GM19438 (cell line): ENCODE measurements at regions not wholly inside any gene's neighbourhood (a gene's known extent, or its start where the extent isn't known, plus 50 kb on each side); places are given as distances from the start of the nearest gene placed in this dataset.
"Not testable (repeated sequence)": the region's sequence is repeated elsewhere in the genome, so short reads cannot be mapped to it uniquely, and the experiment has no call there.

Experiments used
- ATAC-seq: cut with Tn5 transposase; IDR thresholded peaks from one replicate; pipeline ENCODE4 v1.9.1; 2021; ENCODE audit warnings: low read depth; ENCODE audit not compliant: unreplicated experiment

DNA sequence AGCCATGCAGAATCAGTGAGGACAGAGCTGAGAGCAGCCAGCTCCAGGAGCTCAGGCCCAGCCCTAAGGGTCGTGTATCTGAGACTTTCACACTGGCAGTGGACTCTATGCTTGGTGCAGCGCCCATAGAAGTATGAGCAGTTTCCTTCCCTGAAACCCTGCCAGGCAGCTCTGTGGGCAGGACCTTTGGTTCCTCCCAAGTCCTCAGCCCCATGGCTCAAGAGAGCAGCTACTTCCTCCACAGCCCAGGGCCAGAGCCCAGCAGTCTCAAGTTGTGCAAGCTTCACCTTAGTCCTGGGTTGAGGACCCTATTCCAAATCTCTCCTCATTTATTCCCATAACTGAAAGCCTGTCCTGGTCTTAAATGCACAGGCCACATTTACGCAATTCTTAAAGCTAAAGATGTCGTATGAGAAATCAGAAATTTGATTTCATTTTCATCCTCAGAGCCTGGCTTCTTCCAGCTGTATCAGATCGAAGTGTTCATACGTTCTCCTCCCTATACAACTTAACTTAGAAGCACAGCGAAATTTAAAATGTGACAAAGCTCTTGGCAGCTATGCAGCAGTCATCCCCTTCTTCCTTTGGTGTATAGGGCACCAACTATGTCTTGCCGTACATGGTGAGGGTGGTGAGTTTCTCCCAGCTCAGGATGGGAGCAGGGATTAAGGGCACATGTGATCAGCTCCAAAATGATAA, 1337.1 kb downstream of the RPIA start:
- ATAC-seq = not testable (repeated sequence)

DNA sequence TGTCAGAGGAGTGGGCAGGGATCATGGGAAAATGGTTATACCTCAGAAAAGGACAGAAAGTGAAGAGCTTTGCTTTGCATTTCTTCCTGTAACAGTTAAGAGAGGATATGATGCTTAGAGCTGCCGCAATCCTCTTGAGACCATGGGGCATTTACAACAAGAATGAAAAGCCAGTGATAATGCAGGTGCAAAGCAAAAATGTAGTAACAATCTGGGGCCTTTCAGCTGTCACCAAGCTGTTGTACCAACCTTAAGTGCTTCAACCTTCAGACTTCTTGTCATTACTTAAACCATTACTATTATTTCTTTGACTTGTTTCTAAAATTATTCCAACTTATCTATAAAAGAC, 1337.6 kb downstream of the RPIA start:
- not testable (repeated sequence) for ATAC-seq

DNA sequence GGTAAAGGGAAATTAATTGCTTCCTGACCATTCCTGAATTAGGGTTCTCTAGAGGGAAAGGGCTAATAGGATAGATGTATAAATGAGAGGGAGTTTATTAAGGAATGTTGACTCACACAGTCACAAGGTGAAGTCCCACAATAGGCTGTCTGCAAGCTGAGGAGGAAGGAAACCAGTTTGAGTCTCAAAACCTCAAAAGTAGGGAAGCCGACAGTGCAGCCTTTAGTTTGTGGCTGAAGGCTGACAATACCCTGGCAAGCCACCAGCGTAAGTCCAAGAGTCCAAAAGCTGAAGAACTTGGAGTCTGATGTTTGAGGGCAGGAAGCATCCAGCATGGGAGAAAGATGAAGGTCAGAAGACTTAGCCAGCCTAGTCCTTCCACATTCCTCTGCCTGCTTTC, 1340.8 kb downstream of the RPIA start:
- not testable (repeated sequence) for ATAC-seq

DNA sequence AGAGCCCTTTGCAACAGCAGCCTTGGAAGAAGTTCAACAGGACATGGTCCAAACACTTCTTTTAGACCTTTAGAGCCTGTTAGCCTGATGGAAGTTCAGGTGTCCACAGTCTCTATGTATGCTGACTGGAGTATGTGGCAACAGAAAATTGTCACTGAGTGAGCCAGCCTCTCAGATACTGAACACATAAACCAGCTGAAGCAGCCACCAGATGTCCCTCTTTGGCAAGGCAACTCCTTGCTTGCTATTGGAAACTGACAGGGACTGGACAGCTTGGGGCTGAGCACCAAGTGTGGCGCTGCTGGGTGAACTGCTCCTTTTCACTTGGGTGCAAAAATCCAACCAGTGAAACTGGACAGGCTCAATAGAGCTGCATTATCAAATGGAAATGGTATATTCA, 1344.9 kb downstream of the RPIA start:
- not testable (repeated sequence) for ATAC-seq

DNA sequence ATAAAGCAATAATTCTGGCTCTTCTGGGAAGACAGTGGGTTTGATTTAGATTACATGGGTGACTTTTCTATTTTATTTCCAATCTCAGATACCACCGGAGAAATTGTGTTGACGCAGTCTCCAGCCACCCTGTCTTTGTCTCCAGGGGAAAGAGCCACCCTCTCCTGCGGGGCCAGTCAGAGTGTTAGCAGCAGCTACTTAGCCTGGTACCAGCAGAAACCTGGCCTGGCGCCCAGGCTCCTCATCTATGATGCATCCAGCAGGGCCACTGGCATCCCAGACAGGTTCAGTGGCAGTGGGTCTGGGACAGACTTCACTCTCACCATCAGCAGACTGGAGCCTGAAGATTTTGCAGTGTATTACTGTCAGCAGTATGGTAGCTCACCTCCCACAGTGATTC, 1347.6 kb downstream of the RPIA start:
- ATAC-seq = not testable (repeated sequence)

DNA sequence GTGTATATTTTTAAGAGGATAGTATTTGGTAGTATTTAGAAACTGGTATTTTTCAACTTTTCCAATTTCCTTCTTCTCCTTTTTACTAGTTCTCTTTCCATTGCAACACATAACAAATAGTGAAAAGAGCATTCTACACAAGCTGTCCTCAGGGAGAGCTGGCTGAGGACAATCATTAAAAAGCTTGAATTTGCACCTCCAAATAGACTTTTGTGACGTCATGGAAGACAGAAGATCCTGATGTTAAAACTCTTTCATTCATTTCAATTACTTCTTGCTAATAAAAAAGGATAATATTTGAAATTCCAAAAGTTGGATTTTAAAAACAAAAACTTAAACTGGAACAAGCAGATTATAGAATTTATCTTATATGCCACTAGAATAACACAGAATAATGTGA, 1356.3 kb downstream of the RPIA start:
- ATAC-seq = not testable (repeated sequence)

DNA sequence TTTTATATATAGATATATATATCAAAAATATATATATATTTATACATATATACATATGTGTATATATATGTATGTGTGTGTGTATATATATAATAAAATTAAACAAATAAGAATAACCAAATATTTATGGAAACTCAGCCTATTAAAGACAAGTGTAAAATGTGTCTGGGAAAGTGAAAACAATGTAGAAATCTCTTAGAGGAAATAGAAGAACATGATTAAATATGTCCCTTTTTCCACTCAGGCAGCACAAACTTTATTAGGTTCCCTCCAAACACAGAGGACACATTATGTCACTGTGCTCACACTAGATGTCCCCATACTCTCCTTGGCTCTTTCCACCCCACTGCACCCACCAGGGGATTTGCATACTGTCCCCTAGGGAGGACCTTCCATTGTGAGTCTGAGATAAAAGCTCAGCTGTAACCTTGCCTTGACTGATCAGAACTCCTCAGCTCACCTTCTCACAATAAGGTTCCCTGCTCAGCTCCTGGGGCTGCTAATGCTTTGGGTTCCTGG, 1360.7 kb downstream of the RPIA start:
- ATAC-seq = not testable (repeated sequence)

DNA sequence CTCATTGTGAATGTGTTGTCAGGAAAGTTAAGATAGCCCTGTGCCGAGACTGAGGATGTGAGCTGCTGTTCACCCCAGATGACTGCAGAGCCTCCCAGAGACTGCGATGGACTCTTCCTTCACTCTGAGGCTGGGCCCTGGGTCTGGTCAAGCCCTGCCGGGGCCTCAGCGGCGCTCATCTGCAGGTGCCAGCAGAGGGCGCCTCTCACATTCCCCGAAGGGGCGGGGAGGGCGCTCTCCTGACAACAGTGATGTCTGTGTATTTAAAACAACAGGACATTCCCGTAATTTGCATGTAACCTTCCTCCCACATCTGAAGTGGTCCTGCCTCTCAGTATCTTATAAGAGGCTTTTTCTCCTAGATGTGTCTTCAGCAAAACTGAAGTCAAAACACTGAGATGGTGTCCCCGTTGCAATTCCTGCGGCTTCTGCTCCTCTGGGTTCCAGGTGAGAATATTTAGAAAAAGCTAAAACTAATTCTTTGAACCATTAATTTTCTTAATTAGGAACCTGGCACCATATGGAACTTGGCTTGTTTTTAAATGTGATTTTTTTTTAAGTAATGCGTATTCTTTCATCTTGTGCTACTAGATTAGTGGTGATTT, 1377.9 kb downstream of the RPIA start:
- peak; percentile 86 for ATAC-seq

DNA sequence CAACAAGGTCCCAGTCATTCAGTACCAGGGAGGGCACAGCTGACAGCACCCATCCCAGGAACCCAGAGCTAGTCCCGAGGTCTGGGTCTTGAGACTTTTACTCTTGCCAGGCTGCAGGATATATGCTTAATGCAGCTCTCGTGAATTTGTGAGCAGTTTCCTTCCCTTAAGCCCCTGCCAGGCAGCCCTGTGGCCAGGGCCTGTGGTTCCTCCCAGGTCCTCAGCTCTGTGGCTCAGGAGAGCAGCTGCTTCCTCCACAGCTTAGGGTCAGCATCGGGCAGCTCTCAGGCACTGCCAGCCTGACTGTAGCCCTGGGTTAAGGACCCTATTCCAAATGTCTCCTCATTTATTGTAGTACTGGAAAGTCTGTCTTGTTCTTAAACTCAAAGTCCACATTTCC, 1384.8 kb downstream of the RPIA start:
- no peak for ATAC-seq

DNA sequence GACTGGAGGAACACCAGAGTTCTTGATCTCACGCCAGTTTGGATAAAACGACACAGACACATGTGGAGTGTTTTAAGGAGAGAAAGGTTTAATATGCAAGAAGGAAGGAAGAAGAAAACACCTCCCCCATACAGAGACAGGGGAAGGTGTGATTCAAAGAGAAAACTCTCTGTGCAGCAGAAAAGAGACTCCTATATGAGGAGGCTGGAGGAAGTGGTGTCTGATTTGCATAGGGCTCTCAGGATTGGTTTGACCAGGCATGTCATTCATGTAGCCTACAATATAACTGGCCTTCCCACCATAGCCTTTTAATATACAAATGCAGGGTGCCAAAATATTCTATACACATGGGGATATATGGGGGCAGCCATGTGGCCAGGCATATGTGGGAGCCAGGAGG, 1386.5 kb downstream of the RPIA start:
- no peak for ATAC-seq

DNA sequence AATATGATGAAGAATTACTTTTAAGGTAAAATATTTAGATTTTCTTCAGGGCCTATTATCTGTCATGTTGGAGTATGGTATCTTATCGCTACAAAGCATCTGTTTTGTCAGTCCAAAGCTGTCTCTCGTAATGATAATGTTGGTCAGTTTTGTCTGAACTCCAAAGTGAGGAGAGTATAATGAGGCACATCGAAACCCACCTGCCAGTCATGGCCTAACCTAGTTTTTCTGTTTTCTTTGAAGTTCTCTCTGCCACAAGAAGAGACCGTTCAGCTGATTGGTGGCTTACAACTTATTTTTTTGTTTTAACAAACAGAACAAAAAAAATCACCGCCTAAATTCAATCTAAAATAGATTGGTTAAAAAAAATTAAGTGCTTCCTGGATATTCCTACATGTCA, 1387.9 kb downstream of the RPIA start:
- ATAC-seq = no peak

DNA sequence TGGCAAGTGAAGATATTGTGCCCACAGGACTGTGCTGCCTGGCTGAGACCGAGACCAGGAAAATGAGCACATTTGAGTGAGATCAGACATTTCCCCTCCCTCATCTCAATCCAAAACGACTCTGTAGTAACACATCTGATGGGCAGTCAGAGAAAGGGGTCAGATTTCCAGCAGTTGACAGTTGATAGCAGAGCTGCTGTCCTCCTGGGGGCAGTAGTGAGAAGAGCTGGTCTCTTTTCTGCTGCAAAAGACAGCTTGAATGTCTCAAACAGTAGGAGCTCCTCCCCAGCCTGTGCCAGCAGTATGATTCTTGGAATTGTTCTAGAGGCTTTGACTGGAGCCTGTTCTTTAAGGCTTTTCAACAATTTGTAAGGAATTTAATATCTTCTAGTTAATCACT, 1396.3 kb downstream of the RPIA start:
- ATAC-seq = not testable (repeated sequence)

DNA sequence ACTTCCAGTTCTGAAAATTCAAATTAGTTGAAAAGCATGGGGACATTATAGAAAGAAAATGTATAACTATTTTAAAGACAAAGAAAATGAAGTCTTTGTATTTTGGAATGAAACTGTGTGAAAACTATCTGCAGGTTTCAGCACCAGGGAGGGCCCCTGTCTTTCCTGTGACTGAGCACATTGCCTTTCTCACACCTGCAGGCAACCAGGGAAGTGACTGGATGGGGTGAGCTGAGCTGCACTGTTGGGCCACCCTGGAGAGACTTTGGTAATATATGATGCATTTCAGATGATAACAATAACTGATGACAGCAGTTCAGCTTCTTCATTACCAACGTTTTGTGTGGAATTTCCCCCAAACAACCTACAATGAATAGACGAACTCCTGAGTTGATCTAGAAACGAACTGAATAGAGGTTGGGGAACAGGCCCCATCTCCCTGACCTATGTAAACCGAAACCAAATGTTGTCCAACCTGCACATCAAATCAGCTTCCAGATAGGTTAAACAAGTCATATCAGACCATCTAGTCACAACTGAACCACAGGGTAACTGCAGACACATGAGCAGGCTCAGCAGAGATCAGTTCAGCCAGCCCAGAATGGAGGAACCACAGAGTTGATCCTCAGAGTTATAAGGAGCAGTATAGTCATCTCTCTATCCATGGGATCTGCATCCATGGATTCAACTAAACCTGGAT, 1402.2 kb downstream of the RPIA start:
- ATAC-seq = not testable (repeated sequence)

DNA sequence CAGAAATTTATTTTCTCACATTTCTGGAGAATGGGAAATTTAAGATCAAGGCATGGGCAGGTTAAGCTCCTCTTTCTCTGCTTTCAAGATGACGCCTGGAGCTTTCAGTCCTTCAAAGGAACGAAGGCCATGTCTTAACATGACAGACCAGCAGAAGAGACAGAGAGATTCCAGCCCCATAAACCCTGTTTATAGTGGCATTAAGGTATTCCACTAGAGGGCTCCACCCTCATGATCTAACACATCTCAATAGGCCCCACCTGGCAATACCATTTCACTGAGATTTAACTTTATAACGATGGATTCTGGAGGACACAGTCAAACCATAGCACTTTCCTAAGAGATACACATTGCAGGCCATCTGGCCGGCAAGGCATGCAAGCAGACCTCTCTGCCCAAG, 1406.1 kb downstream of the RPIA start:
- ATAC-seq = not testable (repeated sequence)

DNA sequence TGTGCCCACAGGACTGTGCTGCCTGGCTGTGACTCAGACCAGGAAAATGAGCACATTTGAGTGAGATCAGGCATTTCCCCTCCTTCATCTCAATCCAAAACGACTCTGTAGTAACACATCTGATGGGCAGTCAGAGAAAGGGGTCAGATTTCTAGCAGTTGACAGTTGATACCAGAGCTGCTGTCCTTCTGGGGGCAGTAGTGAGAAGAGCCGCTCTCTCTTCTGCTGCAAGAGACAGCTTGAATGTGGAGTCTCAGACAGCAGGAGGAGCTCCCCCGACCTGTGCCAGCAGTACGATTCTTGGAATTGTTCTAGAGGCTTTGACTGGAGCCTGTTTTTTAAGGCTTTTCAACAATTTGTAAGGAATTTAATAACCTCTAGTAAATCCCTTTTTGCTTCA, 1413.7 kb downstream of the RPIA start:
- not testable (repeated sequence) for ATAC-seq

DNA sequence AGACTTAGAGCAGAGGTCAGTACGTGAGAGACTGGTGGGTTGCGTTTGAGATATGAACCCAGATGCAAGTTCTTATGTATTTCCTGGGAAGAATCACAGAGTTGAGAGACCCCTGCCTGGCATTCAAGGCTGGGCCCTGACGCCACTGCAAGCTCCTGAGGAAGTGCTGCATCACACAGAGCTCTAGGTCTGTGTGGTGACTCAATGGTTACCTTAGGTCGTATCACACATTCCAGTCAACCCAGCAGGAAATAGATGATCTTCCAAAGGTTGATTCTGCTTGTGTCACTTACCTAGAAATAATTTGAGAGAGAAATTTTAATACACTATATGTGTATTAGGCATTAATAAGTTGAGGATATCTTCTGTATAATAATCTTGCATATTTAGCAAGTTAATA, 1431.9 kb downstream of the RPIA start:
- ATAC-seq = not testable (repeated sequence)

DNA sequence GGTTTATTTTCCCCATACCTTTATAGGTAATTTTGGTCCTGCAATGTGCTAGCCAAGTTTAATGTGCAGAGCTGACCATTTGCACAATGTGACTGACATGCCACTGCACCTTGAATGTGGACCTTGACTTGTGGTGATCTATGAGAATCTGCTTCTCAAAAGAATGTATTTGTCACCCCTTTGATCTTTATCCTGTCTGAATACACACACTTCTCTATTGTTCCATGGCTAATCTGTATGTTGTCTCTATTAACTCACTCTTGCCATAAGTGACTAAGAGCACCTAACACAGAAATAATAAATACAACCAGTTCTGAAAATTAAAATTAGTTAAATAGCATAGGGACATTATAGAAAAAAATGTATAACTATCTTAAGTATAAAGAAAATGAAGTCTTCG, 1447.6 kb downstream of the RPIA start:
- ATAC-seq = not testable (repeated sequence)

DNA sequence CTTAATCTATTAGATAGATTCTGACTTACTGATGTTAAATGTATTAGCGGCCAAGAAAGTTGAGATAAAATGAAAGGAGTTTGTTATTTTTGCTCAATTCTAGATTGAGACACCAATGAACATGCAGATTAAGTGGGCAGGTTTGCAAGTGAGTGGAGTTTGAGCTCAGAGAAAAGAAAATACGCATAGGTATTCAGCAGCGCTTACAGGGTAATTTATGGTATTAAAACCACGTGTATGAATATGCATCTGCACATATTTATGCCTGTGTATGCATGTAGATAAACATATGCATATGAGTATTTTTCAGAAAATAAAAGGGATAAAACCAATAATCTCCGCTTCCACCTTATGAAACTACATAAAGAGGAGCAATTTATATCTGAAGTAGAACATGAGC, 1450.1 kb downstream of the RPIA start:
- not testable (repeated sequence) for ATAC-seq

DNA sequence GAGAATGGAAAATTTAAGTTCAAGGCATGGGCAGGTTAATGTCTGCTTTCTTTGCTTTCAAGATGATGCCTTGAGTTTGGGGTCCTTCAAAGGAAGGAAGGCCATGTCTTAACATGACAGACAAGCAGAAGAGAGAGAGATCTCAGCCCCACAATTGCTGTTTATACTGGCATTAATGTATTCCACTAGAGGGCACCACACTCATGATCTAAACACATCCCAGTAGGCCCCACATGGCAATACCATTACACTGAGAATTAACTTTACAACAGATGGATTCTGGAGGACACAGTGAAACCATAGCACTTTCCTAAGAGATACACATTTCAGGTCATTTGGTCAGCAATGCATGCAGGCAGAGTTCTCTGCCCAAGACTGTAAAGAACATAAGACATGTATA, 1460.3 kb downstream of the RPIA start:
- not testable (repeated sequence) for ATAC-seq

DNA sequence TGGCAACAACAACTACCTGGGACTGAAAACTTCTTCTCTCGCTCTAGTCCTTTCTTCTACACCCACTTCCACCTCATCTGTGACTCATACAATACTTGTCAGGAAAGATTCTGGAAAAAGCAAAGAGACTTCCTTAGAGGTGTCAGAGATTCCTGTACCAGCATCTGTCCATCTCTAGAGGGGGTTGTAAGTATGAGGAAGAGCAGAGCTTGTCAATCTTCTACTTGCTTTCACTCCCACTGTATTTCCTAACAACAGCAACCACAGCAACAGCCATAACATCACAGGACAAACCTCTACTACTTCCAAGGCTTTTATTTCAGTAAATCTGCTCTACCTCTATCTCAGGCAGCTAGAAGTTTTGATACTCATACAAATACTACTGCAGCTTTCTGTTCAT, 1479.5 kb downstream of the RPIA start:
- not testable (repeated sequence) for ATAC-seq

DNA sequence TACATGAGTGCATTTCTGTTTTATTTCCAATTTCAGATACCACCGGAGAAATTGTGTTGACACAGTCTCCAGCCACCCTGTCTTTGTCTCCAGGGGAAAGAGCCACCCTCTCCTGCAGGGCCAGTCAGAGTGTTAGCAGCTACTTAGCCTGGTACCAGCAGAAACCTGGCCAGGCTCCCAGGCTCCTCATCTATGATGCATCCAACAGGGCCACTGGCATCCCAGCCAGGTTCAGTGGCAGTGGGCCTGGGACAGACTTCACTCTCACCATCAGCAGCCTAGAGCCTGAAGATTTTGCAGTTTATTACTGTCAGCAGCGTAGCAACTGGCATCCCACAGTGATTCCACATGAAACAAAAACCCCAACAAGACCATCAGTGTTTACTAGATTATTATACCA, 1481.6 kb downstream of the RPIA start:
- not testable (repeated sequence) for ATAC-seq

DNA sequence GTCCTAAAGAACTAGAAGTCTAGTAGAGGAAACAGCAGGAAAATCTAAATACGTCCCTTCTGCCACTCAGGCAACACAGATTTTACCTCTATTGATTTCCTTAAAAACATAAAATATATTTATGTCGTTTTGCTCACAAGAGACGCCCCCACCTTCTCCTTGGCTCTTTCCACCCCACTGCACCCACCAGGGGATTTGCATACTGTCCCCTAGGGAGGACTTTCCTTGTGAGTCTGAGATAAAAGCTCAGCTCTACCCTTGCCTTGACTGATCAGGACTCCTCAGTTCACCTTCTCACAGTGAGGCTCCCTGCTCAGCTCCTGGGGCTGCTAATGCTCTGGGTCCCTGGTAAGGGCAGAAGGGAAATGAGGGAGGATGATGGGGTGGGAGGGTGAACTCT, 1488.1 kb downstream of the RPIA start:
- ATAC-seq = not testable (repeated sequence)
